K562 (cell line): ENCODE measurements at regions not wholly inside any gene's neighbourhood (a gene's known extent, or its start where the extent isn't known, plus 50 kb on each side); places are given as distances from the start of the nearest gene placed in this dataset.
A peak's percentile ranks its signal among the peaks of the same experiment; 100 is the strongest.

Source experiments
- ATAC-seq: fragments of 200-7000 bp; cut with Tn5 transposase; 3 replicates; pipeline ENCODE4 v1.9.1; 2020; ENCODE audit warnings: moderate library complexity
- BruUV-seq: library from RNA; stranded (reverse); fragments of 400-500 nt; replicated peaks from 2 replicates; lab custom pipeline; 2021; lab: Mats Ljungman, UMichigan
- CTCF ChIA-PET: fragments of 300-600 bp; formaldehyde crosslinking; extraction: SDS; loops from one replicate; lab custom pipeline; 2021; ENCODE audit warnings: low intra/inter-chr PET ratio; lab: Yijun Ruan, JAX
- POLR2A ChIA-PET: fragments of 300-600, 350-650 bp; sonication (Branson Sonifier 250); formaldehyde crosslinking; extraction: SDS; loops from one replicate; lab custom pipeline; 2021; ENCODE audit warnings: antibody characterized with exemption, inconsistent platforms; lab: Yijun Ruan, JAX
- DNase-seq, 4 experiments: peaks; one replicate each; pipeline versions ENCODE4 v3.0.0 to v3.0.0-alpha.2; 2011 to 2018; ENCODE audit warnings: low spot score in 3 of 4, mixed read lengths in 3 of 4; ENCODE audit errors: extremely low read depth in 1 of 4
- FAIRE-seq: peaks from 2 replicates; lab custom pipeline; 2011; peaks lifted over from hg19 to GRCh38; lab: Jason Lieb, UNC
- H2AFZ ChIP-seq: 2 replicates; pipeline ENCODE4 v1.6.0; 2011; ENCODE audit warnings: low read depth, low read length, control low read depth, inconsistent platforms
- H3K27ac ChIP-seq: fragments of 200-600 bp; 3 replicates; pipeline ENCODE4 v1.8.0; 2011; ENCODE audit warnings: low read depth, mild to moderate bottlenecking, control low read depth, inconsistent platforms, low read length, moderate library complexity, mixed read lengths; ENCODE audit errors: extremely low read depth
- H3K27me3 ChIP-seq, 2 experiments: fragments of 300-600 bp in 1 of 2; 2 replicates in 1 of 2; 3 replicates in 1 of 2; pipeline versions ENCODE4 v1.6.0 to v1.8.0; 2011; ENCODE audit warnings: inconsistent platforms in 2 of 2, low read length in 2 of 2, mild to moderate bottlenecking in 1 of 2, mixed read lengths in 1 of 2, moderate library complexity in 1 of 2; ENCODE audit not compliant: control insufficient read depth in 2 of 2, insufficient read depth in 2 of 2
- H3K36me3 ChIP-seq: fragments of 300-600 bp; 3 replicates; pipeline ENCODE4 v1.8.0; 2011; ENCODE audit warnings: mild to moderate bottlenecking, low read length, inconsistent platforms; ENCODE audit not compliant: control insufficient read depth, insufficient read depth
- H3K4me1 ChIP-seq, 2 experiments: fragments of 200-600 bp in 1 of 2; replicated peaks in 1 of 2; 2 replicates in 1 of 2; 3 replicates in 1 of 2; pipeline versions ENCODE4 v1.5.1 to v1.8.0; 2011; ENCODE audit warnings: inconsistent platforms in 2 of 2, low read length in 2 of 2, mild to moderate bottlenecking in 1 of 2, mixed read lengths in 1 of 2, moderate library complexity in 1 of 2; ENCODE audit not compliant: control insufficient read depth in 2 of 2, insufficient read depth in 2 of 2
- H3K4me2 ChIP-seq: 2 replicates; pipeline ENCODE4 v1.6.1; 2011; ENCODE audit warnings: low read length, control low read depth, inconsistent platforms, mixed read lengths; ENCODE audit not compliant: insufficient read depth
- H3K4me3 ChIP-seq: fragments of 200-600 bp; sonication (generic), shearing (Covaris generic); 2 replicates; pipeline ENCODE4 v1.5.1; 2016; ENCODE audit warnings: control low read depth, inconsistent platforms
- H3K79me2 ChIP-seq: fragments of 200-600 bp; 3 replicates; pipeline ENCODE4 v1.8.0; 2011; ENCODE audit warnings: low read length, inconsistent platforms; ENCODE audit not compliant: control insufficient read depth, insufficient read depth
- H3K9ac ChIP-seq, 2 experiments: 2 replicates each; pipeline versions ENCODE4 v1.6.0 to v1.6.1; 2011; ENCODE audit warnings: low read depth in 2 of 2, low read length in 2 of 2, control low read depth in 1 of 2, inconsistent platforms in 1 of 2, mild to moderate bottlenecking in 1 of 2, mixed read lengths in 1 of 2; ENCODE audit not compliant: insufficient read depth in 1 of 2
- H3K9me1 ChIP-seq: one replicate; pipeline ENCODE4 v1.6.0; 2011; ENCODE audit warnings: inconsistent platforms, mild to moderate bottlenecking, low read length, moderate library complexity; ENCODE audit not compliant: control insufficient read depth, insufficient read depth
- H3K9me3 ChIP-seq: replicated peaks from 2 replicates; pipeline ENCODE4 v1.5.1; 2011; ENCODE audit warnings: low read depth, low read length, inconsistent platforms; ENCODE audit not compliant: control insufficient read depth, insufficient read depth
- H4K20me1 ChIP-seq: replicated peaks from 2 replicates; pipeline ENCODE4 v1.6.1; 2011; ENCODE audit warnings: low read length, inconsistent platforms, mixed read lengths; ENCODE audit not compliant: control insufficient read depth, insufficient read depth
- KHSRP ChIP-seq: fragments of 450-650 bp; IDR thresholded peaks from 2 replicates; pipeline ENCODE4 v1.6.1; 2017
- NELFE ChIP-seq: IDR thresholded peaks from 2 replicates; pipeline ENCODE4 v1.6.1; 2011; ENCODE audit warnings: mild to moderate bottlenecking; ENCODE audit not compliant: insufficient read depth, insufficient read length
- PTRF ChIP-seq: fragments of 450-650 bp; IDR thresholded peaks from 2 replicates; pipeline ENCODE4 v1.6.1; 2016; ENCODE audit warnings: mild to moderate bottlenecking, missing genetic modification characterization, missing compliant biosample characterization
- SETDB1 ChIP-seq: IDR thresholded peaks from one replicate; pipeline ENCODE4 v1.6.1; 2012; ENCODE audit warnings: low read length, control low read depth, inconsistent platforms
- SP2 ChIP-seq: IDR thresholded peaks from 2 replicates; pipeline ENCODE4 v1.6.1; 2011; ENCODE audit warnings: mild to moderate bottlenecking, low read depth, low read length, moderate library complexity; ENCODE audit not compliant: poor library complexity, severe bottlenecking; ENCODE audit errors: extremely low read depth
- SPI1 ChIP-seq: IDR thresholded peaks from 2 replicates; pipeline ENCODE4 v1.6.1; 2011; ENCODE audit warnings: low read depth, low read length, control low read depth, borderline replicate concordance
- TAF1 ChIP-seq: IDR thresholded peaks from 2 replicates; pipeline ENCODE4 v1.6.1; 2011; ENCODE audit warnings: mild to moderate bottlenecking, low read length, moderate library complexity; ENCODE audit not compliant: insufficient read depth, control insufficient read depth, severe bottlenecking; ENCODE audit errors: extremely low read depth
- TAF7 ChIP-seq: fragments of 450-650 bp; IDR thresholded peaks from 2 replicates; pipeline ENCODE4 v1.6.1; 2016; ENCODE audit warnings: missing genetic modification characterization, missing compliant biosample characterization
- ZNF184 ChIP-seq: sonication (generic); formaldehyde crosslinking; IDR thresholded peaks from 2 replicates; pipeline ENCODE4 v1.5.0; 2020; ENCODE audit warnings: missing genetic modification reagents
- WGBS: fragments of 100-300 bp; shearing (Covaris generic); methylation state at CpG from one replicate; pipeline ENCODE4 v1.1.6; 2016; ENCODE audit warnings: low coverage, mixed read lengths; ENCODE audit not compliant: insufficient coverage; ENCODE audit errors: missing lambda C conversion rate; 5-methylcytosine and 5-hydroxymethylcytosine counted together
- in situ Hi-C: fragments of 300-500 bp; cut with MboI; formaldehyde crosslinking; loops from 4 replicates; pipeline ENCODE4 v1.15.0; 2018; ENCODE audit warnings: inconsistent platforms, mixed read lengths
- intact Hi-C: fragments of 100-400 bp; cut with micrococcal nuclease; formaldehyde crosslinking; loops from 2 replicates; pipeline ENCODE4 v1.14.2; 2022
- TF ChIP-seq, protein P1 (sequence below): fragments of 450-650 bp; IDR thresholded peaks from 2 replicates; pipeline ENCODE4 v1.6.1; 2014; ENCODE audit warnings: low read depth, mild to moderate bottlenecking, moderate library complexity, borderline replicate concordance
- TF ChIP-seq, protein P2 (sequence below): sonication (generic); formaldehyde crosslinking; IDR thresholded peaks from 2 replicates; pipeline ENCODE4 v1.8.0; 2023; ENCODE audit warnings: mild to moderate bottlenecking, missing genetic modification reagents

DNA sequence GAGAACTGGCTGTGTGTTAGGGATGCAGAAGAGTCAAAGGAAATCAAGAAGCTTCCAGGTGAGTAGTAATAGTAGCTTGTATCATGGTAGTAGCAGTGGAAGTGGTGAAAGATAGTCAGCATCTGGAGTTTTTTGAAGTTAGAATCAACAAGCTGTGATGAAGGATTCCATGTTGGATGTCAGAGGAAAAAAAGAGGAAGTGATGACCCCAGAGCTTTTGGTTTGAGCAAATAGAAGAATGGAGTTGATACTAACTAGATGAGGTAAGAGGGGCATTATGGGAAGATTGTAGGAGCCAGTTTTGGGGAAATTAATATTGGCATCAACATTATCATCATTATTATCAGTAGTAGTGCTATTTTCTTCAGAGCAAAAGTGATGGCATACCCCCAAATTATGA, 542.2 kb downstream of the XIRP2 start:
- POLR2A ChIA-PET, result no interaction called here
- DNase-seq, result no peak
- Histone ChIP-seq H3K79me2 (no peaks in the 10 kb centered on the region), H3K4me1 (no peaks in the 10 kb centered on the region), H3K27ac (no peak overlapping the region), H3K9me1 (no peaks in the 10 kb centered on the region), H3K4me2 (no peak overlapping the region), H3K36me3 (no peaks in the 10 kb centered on the region), H3K4me3 (no peak overlapping the region), H3K27me3 (no peaks in the 10 kb centered on the region), H3K9ac (no peak overlapping the region), H2AFZ (no peak overlapping the region), H4K20me1 (no peaks in the 10 kb centered on the region), H3K9me3 (no peaks in the 10 kb centered on the region)
- no TSS peak for BruUV-seq
- CTCF ChIA-PET, result no interaction called here
- intact Hi-C loops (no loop called here), in situ Hi-C loops (no loop called here)
- no peak for ATAC-seq
- TF ChIP-seq TAF7 (tag) (no peak), SPI1 (peak; percentile 68; the same call in 1 of the 2 replicates)
- TF ChIP-seq, all 486 proteins: peak for 1
- no peak for FAIRE-seq

DNA sequence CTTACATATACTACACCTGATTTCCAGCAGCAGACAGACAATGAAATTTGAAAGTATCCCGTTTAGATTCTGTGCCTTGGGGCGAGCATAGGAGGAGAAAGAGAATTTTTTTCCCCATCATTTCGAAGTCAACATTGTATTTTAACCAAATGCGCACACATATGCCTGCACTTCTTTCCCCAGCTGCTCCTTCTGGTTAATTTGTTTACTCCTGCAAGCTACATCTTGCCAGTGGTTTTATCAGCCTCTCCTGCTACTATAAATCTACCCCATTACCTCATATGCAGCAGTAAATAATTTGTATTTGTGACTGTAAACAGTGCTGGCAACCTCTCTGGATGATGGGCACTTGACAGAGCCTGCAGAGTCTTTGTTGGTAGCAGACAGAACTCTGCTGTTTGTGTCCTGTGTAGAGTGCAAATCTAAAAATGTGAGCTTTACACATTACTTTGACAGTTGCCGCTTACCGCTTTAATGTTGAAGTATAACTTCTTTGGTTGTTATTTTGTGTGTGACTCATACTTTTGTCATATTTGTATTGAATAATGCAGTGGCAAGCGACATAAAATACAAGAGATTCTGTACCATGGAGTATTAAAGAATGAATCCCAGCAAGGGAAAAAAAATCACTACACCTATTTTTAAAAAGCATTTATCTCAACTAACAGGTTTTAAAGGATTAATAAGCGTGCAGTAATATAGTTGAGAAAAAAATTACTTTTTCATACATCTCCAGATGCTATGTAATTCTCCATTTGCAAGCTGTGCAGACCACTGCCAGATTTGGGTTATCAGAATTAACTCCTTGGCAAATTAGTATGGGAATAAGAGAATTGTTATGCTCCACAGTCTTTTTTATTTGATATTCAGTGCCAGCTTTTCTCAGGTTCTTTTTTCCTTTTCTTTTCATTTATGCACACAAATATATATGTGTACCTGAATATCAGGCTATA, 536.8 kb downstream of the XIRP2 start:
- no peak for FAIRE-seq
- CTCF ChIA-PET, result no interaction called here
- POLR2A ChIA-PET, result no interaction called here
- Histone ChIP-seq H4K20me1 (no peaks in the 10 kb centered on the region), H3K79me2 (no peaks in the 10 kb centered on the region), H3K27me3 (no peaks in the 10 kb centered on the region), H3K4me1 (no peaks in the 10 kb centered on the region), H3K9me3 (0 out of 2 replicates have a peak, but pooled peaks cover under 1% of the 10 kb centered on the region), H3K27ac (no peak overlapping the region), H3K4me3 (no peak overlapping the region), H3K9me1 (no peaks in the 10 kb centered on the region), H2AFZ (no peak overlapping the region), H3K9ac (no peak overlapping the region), H3K4me2 (no peak overlapping the region), H3K36me3 (no peaks in the 10 kb centered on the region)
- ATAC-seq, result no peak
- DNase-seq, result no peak
- WGBS, result 2% methylated on average over 8 of the region's 8 CpGs
- no TSS peak for BruUV-seq
- in situ Hi-C loops (no loop called here), intact Hi-C loops (no loop called here)
- TF ChIP-seq TAF1, result no peak
- TF ChIP-seq, protein P1, sequence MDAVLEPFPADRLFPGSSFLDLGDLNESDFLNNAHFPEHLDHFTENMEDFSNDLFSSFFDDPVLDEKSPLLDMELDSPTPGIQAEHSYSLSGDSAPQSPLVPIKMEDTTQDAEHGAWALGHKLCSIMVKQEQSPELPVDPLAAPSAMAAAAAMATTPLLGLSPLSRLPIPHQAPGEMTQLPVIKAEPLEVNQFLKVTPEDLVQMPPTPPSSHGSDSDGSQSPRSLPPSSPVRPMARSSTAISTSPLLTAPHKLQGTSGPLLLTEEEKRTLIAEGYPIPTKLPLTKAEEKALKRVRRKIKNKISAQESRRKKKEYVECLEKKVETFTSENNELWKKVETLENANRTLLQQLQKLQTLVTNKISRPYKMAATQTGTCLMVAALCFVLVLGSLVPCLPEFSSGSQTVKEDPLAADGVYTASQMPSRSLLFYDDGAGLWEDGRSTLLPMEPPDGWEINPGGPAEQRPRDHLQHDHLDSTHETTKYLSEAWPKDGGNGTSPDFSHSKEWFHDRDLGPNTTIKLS, result no peak
- TF ChIP-seq NELFE, result no peak
- TF ChIP-seq SP2, result no peak
- no peak for TF ChIP-seq KHSRP
- TF ChIP-seq ZNF184 (CRISPR knock-in tag), result no peak
- no peak for TF ChIP-seq PTRF (tag)
- TF ChIP-seq, protein P2, sequence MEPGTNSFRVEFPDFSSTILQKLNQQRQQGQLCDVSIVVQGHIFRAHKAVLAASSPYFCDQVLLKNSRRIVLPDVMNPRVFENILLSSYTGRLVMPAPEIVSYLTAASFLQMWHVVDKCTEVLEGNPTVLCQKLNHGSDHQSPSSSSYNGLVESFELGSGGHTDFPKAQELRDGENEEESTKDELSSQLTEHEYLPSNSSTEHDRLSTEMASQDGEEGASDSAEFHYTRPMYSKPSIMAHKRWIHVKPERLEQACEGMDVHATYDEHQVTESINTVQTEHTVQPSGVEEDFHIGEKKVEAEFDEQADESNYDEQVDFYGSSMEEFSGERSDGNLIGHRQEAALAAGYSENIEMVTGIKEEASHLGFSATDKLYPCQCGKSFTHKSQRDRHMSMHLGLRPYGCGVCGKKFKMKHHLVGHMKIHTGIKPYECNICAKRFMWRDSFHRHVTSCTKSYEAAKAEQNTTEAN (CRISPR knock-in tag), result no peak
- no peak for TF ChIP-seq SETDB1
